GM06990 (cell line): ENCODE measurements at regions not wholly inside any gene's neighbourhood (a gene's known extent, or its start where the extent isn't known, plus 50 kb on each side); places are given as distances from the start of the nearest gene placed in this dataset.

Experiments used
- DNase-seq: peaks from one replicate; pipeline ENCODE4 v3.0.0-alpha.2; 2011; ENCODE audit not compliant: insufficient read length; ENCODE audit errors: extremely low read depth
- H3K27me3 ChIP-seq: replicated peaks from 2 replicates; pipeline ENCODE4 v1.6.0; 2011; ENCODE audit warnings: low read length; ENCODE audit not compliant: control insufficient read depth, insufficient read depth
- H3K36me3 ChIP-seq: 2 replicates; pipeline ENCODE4 v1.5.1; 2011; ENCODE audit warnings: low read length; ENCODE audit not compliant: control insufficient read depth, insufficient read depth
- H3K4me3 ChIP-seq: replicated peaks from 2 replicates; pipeline ENCODE4 v1.5.1; 2011; ENCODE audit warnings: low read depth, mild to moderate bottlenecking, control low read depth, low read length
- CTCF ChIP-seq: IDR thresholded peaks from 2 replicates; pipeline ENCODE4 v1.5.1; 2011; ENCODE audit warnings: low read length, control low read depth, mild to moderate bottlenecking, inconsistent platforms; ENCODE audit not compliant: insufficient read depth, poor library complexity, severe bottlenecking

DNA sequence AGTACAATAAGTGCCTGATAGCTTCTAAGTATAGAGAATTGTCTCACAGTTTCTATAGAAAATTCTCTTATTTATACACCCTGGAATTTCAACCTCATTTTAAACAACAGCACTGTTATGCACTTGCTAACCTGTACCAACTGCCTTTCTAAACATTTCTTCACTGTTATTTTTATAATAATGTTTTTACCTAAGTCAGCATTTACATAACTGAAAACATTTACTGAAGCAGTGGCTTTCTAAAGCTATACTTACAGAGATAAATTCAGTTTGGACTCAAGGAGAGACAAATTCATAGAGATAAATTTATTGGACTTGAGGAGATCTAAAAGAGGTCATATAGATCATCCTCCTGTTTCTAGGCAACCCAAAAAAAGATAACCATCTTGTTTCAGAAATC, 686.6 kb upstream of the FAT3 start:
- Histone ChIP-seq H3K4me3 (no peak overlapping the region), H3K36me3 (no peaks in the 10 kb centered on the region), H3K27me3 (no peaks in the 10 kb centered on the region)
- no peak for TF ChIP-seq CTCF
- no peak for DNase-seq

GRCh38 chr11:91536366-91536765, 688.3 kb upstream of the FAT3 start:
- no peak for DNase-seq
- Histone ChIP-seq H3K36me3 (no peaks in the 10 kb centered on the region), H3K4me3 (no peak overlapping the region), H3K27me3 (no peaks in the 10 kb centered on the region)
- TF ChIP-seq CTCF: no peak

GRCh38 chr11:91528965-91529364, 695.7 kb upstream of the FAT3 start:
- no peak for TF ChIP-seq CTCF
- Histone ChIP-seq H3K4me3 (no peak overlapping the region), H3K36me3 (no peaks in the 10 kb centered on the region), H3K27me3 (no peaks in the 10 kb centered on the region)
- no peak for DNase-seq

GRCh38 chr11:91527380-91528030, 697.1 kb upstream of the FAT3 start:
- DNase-seq: no peak
- Histone ChIP-seq H3K27me3 (no peaks in the 10 kb centered on the region), H3K36me3 (no peaks in the 10 kb centered on the region), H3K4me3 (no peak overlapping the region)
- TF ChIP-seq CTCF: no peak

- no peak for TF ChIP-seq CTCF
- H3K27me3 ChIP-seq: no peaks in the 10 kb centered on the region
- H3K36me3 ChIP-seq: no peaks in the 10 kb centered on the region
- H3K4me3 ChIP-seq: no peak overlapping the region
- no peak for DNase-seq
These were observed 710.9 kb upstream of the FAT3 start for GRCh38 chr11:91513734-91514133.

GRCh38 chr11:91497847-91498246, 726.8 kb upstream of the FAT3 start:
- no peak for DNase-seq
- Histone ChIP-seq H3K27me3 (no peaks in the 10 kb centered on the region), H3K4me3 (no peak overlapping the region), H3K36me3 (no peaks in the 10 kb centered on the region)
- no peak for TF ChIP-seq CTCF
